NCI-H2029 treated with DMSO at 0.1 percent for 48 hours (cell line): ENCODE measurements at regions not wholly inside any gene's neighbourhood (a gene's known extent, or its start where the extent isn't known, plus 50 kb on each side); places are given as distances from the start of the nearest gene placed in this dataset.

Experiments used
- DNase-seq: peaks from one replicate; lab custom pipeline; 2025; lab: John Stamatoyannopoulos, UW

DNA sequence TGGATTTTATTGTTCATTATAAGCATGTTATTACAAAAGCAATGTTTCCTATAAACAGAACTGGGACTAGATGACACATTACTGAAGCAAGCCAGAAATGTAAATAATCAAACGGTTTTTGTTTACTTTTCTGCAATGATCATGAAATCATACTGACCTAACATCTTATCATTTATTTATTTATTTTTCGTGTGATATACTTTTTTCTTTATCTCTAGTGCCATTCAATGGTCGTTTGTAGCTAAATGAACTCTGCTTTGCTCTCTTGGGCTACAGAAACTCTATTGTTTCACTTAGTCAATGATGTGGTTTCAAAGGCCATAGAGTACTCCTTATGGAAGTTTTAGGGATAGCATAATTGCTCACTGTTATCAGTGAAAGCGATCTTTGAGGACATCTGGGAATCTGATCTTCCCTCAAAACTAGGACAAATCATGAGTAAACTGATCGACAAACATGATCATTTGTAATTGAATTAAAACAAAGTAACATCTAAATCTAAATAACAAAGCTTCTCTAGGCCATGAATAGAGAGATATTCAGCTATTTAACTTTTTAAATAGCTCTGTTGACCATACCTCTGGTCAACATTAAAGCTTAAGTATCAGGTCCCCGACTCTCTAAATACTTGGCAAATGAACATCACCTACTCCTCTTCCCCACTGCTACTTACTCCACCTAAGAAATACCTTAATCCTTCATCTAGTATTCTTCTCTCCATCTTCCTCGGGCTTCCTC is 933.4 kb downstream of the TFAP2A start:
- peak; percentile 55 for DNase-seq

DNA sequence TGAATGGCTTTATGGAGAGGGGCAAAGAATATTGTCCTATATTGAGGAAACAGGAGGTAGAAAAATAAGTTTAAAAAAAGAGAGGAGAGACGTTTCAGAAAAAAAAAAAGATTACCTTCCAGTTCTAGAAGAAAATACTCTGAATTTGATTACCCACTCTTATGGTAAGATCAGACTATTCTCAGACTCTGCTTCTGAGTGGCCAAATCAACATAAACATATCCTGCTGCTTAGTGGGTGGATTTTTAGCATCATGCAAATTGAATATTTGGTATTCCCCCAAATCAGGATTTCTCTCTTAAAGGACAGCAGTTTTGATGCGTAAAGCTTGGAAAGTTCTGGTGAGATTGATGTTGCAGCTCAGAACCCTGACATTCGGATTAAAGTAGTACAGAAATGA is 946.6 kb downstream of the TFAP2A start:
- DNase-seq, result no peak

GRCh38 chr6:9467741-9468140 is 947.1 kb downstream of the TFAP2A start:
- peak; percentile 93 for DNase-seq

DNA sequence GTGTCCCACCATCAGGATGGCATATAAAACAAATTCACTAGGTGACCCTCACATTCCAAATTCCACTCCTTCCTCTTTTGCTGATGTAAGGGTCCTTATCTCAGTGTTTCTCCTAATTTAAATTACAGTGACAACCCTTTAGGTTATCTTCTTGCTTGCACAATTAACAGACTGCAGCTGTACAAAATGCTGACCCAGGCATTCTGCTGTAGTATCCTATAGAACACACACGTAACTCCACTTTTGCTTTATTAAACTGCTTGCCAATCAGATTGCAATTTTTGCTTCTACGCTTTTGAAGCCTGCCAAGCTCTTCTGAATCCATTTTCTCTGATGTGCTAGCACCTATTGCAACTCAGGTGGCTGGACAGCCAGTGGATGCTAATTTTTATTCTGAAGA is 950.3 kb downstream of the TFAP2A start:
- no peak for DNase-seq

- DNase-seq, result peak; percentile 79
Measured at GRCh38 chr6:9463311-9463710, 951.6 kb downstream of the TFAP2A start.

- DNase-seq, result no peak
Measured at GRCh38 chr6:9461188-9461587, 953.7 kb downstream of the TFAP2A start.

DNA sequence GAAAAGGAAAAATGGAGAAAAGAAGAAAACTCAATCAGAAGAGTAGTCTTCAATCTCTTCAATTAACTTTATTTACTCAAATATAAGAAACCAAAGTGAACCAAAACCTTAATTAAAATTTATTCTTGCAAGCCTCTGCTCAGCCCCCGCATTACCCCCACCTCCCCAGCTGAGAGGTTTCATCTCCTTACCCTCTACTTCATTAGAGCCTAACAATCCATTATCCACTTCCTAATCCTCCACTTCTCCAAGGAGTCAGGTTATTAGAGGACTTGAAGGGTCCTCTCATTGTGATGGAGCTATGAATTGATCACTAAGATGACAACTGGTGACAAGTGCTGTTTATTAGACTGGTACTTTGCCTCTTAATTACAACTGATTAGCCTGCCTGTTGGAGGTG is 956.5 kb downstream of the TFAP2A start:
- no peak for DNase-seq

DNA sequence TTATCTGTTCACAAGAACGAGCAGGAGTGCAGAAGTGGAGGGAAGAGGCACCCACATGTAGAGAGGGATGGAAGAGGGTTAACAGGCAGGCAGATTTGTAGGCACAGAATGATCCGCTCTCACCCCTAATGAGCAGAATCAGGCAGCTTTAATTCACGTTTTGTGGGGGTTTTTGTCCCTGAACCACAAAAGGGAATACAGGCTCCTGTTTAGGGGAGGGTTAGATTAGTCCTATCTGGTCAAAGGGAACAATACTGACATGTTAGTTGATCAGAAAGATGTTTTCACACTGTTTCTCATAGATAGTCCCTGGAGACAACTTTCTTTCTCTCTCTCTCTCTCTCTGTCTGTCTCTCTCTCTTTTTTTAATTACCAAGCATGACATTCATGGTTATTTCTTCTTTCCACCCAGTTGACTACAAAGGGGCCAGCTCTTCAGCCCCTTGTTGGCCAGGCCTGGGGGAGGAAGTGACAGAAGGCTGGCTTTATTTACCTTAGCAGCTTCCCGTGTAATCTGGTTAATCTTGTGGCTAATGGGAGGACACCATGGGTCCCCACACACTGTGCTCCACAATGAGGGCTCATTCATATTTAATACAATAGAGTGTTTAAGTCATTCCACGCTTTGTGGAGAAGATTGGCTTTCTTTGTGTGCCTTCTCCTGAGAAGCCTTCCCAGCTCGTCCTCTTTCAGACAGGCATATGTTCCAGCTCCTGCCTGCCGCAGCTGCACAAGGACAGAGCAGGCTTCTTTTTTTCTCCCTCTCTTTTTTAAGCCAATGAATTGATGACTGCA is 958.8 kb downstream of the TFAP2A start:
- no peak for DNase-seq

GRCh38 chr6:9439621-9440330 is 975.1 kb downstream of the TFAP2A start:
- DNase-seq, result no peak

DNA sequence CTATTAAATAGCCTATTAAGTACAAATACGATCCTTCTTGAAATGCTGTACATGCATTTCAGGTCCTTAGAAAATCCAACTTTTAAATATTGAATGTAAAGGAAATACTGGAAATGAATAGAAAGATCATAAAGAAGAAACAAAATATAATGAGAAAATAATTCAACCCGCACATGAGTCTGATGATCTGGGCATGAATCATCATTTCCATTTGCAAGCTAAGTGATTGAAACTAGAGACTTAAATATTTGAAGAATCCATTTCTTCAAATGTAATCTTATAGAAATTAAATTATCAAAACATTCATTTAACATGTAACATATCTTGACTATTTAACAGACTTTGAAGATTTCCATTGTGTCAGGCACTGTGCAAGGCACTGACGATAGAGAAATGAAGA is 977.0 kb downstream of the TFAP2A start:
- no peak for DNase-seq

- DNase-seq, result no peak
Measured at GRCh38 chr6:9435281-9435680, 979.6 kb downstream of the TFAP2A start.

DNA sequence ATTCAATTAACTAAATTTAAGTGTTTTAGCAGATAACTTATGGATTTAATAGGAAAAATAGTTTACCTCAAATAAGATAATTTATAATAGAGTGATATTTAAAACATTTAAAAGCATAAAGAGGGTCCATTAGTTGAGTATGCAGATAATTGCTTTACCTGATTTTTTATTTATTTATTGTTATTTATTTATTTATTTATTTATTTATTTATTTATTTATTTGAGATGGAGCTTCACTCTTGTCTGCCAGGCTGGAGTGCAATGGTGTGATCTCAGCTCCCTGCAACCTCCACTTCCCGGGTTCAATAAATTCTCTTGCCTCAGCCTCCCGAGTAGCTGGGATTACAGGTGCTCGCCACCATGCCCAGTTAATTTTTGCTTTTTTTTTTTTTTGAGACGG is 982.9 kb downstream of the TFAP2A start:
- DNase-seq, result no peak

GRCh38 chr6:9428421-9429172 is 986.3 kb downstream of the TFAP2A start:
- no peak for DNase-seq

DNA sequence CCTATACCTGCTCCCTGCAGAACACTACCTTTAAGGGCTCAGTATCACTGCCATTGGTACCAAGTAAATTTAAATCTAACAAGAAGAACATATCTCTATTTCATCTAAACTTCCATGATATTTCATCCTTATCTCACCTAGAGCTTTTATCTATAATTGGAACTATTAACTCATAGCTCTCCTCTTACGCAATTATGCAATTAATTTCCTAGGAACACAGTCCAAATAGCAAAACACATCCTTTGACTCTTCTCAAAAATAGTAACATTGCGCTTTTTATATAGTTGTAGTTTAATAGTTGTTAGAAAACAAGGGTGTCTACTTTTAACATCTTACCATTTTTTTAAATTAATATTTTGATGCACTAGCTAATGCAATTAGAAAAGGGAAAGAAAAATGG is 986.8 kb upstream of the SLC35B3 start:
- DNase-seq, result no peak

DNA sequence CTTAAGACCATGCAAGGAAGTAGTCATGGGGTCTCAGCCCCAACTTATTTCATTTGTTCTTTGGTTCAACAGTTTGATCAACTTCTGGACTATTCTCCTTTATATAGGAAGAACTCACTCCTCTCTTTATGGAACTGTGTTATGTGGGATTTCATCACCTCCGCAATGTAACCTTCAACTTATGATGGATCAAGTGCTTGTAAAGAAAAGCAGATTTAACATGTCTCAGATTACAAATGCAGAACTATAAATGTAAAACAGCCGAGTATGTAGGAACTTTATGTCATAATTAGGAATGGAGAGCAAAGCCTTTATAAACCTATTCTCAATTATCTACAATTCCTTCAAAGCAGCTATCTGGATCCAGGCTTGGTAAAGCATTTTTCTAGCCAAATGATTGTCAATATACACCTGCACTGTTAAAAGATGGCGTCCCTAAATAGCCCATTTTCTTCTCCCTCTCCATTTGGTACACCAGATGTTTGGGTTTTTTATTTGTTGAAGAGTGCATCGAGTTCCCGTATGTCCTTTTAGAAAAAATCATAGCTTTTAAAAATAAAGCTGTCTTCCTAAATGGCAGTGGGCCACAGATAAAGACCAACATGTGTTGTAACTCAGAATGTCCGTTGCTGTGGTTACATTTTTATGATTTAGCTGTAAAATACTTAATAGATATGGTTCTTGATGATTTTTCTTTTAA is 985.1 kb upstream of the SLC35B3 start:
- no peak for DNase-seq

DNA sequence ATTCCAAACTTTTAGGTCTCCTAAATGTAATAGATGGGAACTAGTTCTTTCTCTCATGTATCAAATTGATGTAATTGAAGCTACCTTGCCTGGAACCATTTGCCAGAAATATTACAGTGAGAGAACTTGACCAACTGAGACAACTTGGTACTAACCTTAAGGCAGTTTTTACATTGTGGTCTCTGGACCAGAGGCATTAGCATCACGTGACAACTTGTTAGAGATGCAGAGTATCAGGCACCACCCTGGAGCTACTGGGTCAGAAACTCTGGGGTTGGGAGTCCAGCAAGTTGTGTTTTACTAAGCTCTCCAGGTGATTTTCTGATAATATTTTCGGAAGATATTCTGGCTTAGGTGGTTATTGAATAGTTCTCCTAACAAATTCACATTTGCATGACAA is 982.1 kb upstream of the SLC35B3 start:
- no peak for DNase-seq

- DNase-seq, result peak; percentile 72
Measured at GRCh38 chr6:9412951-9413559, 977.7 kb upstream of the SLC35B3 start.

- DNase-seq, result peak; percentile 32
Measured at GRCh38 chr6:9409126-9409525, 973.8 kb upstream of the SLC35B3 start.

GRCh38 chr6:9408402-9409117 is 973.2 kb upstream of the SLC35B3 start:
- DNase-seq, result no peak

DNA sequence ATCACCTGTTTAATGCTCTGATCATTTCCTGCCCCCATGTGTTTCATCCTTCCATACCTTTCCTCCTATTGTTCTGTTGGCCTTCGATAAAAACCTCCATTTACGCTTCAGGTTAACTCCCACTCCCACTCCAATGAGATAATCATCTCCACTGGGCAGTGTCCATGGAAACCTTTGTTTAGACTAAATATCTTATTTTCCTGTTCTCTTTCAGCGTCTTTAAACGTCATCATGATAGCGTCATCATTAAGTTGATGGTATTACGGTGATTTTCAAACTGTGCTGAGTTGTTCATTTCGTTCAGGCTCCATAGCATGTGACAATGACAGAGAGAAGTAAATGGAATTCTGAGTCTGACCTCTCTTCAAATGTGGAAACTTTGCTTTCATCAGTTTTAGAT is 970.5 kb upstream of the SLC35B3 start:
- DNase-seq, result no peak
